GM23248 (cell line): ENCODE measurements at regions not wholly inside any gene's neighbourhood (a gene's known extent, or its start where the extent isn't known, plus 50 kb on each side); places are given as distances from the start of the nearest gene placed in this dataset.

Experiments used
- EZH2 ChIP-seq: fragments of 200-600 bp; sonication (generic); IDR thresholded peaks from 2 replicates; pipeline ENCODE4 v1.6.1; 2018; ENCODE audit warnings: antibody characterized with exemption, mild to moderate bottlenecking; ENCODE audit not compliant: insufficient read depth, poor library complexity, severe bottlenecking
- EZH2phosphoT487 ChIP-seq: fragments of 200-600 bp; sonication (generic); IDR thresholded peaks from 2 replicates; pipeline ENCODE4 v1.6.1; 2018; ENCODE audit warnings: antibody characterized with exemption, moderate library complexity, mild to moderate bottlenecking, low read depth; ENCODE audit not compliant: insufficient read depth

DNA sequence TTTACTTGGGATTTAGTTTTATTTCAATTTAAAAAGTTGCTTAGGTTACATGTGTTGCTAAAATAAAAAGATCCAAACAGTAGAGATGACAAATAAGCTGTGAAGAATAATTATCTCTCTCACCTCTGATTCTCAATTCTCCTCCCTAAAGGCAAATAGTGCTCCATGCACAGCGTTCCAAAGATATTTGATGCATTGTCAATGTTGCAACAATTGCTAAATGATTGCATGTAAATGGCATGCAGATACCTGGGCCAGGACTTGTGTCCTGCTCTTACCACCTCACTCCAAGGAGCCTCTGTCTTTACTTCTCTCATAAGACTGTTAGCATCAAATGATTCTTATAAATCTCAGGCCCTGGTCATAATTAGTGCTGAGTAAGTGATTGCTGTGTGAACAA, 217.7 kb downstream of the SEC23IP start:
- TF ChIP-seq EZH2phosphoT487 (no peak), EZH2 (no peak)
